Osteoblast (primary cell): ENCODE measurements at regions not wholly inside any gene's neighbourhood (a gene's known extent, or its start where the extent isn't known, plus 50 kb on each side); places are given as distances from the start of the nearest gene placed in this dataset.

Experiments used
- DNase-seq: peaks from one replicate; pipeline ENCODE4 v3.0.0; 2011; ENCODE audit warnings: low spot score, mixed read lengths; ENCODE audit not compliant: insufficient read length; ENCODE audit errors: missing footprints
- H2AFZ ChIP-seq: 2 replicates; pipeline ENCODE4 v1.6.0; 2011; ENCODE audit warnings: mild to moderate bottlenecking, low read length
- H3K27ac ChIP-seq: 2 replicates; pipeline ENCODE4 v1.5.1; 2011; ENCODE audit warnings: mild to moderate bottlenecking, low read depth, low read length, moderate library complexity
- H3K27me3 ChIP-seq: 2 replicates; pipeline ENCODE4 v1.6.0; 2012; ENCODE audit warnings: mild to moderate bottlenecking, control low read depth, inconsistent platforms, low read length, moderate library complexity; ENCODE audit not compliant: insufficient read depth
- H3K36me3 ChIP-seq: 2 replicates; pipeline ENCODE4 v1.5.1; 2011; ENCODE audit warnings: mild to moderate bottlenecking, low read length, control low read depth, moderate library complexity; ENCODE audit not compliant: insufficient read depth
- H3K4me1 ChIP-seq: 2 replicates; pipeline ENCODE4 v1.5.1; 2011; ENCODE audit warnings: mild to moderate bottlenecking, low read length, control low read depth, moderate library complexity; ENCODE audit not compliant: insufficient read depth
- H3K4me2 ChIP-seq: 2 replicates; pipeline ENCODE4 v1.6.0; 2011; ENCODE audit warnings: mild to moderate bottlenecking, low read length; ENCODE audit not compliant: insufficient read depth
- H3K4me3 ChIP-seq: fragments of 200-600 bp; sonication (generic); 3 replicates; pipeline ENCODE4 v1.5.1; 2012; ENCODE audit warnings: mild to moderate bottlenecking, low read length, inconsistent platforms; ENCODE audit not compliant: insufficient read depth
- H3K79me2 ChIP-seq: 2 replicates; pipeline ENCODE4 v1.6.0; 2012; ENCODE audit warnings: mild to moderate bottlenecking, low read length, control low read depth, inconsistent platforms; ENCODE audit not compliant: insufficient read depth
- H3K9me3 ChIP-seq: 2 replicates; pipeline ENCODE4 v1.5.1; 2011; ENCODE audit warnings: low read depth, low read length, control low read depth
- H4K20me1 ChIP-seq: 2 replicates; pipeline ENCODE4 v1.6.0; 2012; ENCODE audit warnings: mild to moderate bottlenecking, low read length, control low read depth; ENCODE audit not compliant: insufficient read depth
- CTCF ChIP-seq: IDR thresholded peaks from 2 replicates; pipeline ENCODE4 v1.5.1; 2011; ENCODE audit warnings: mild to moderate bottlenecking, low read depth, low read length, moderate library complexity; ENCODE audit errors: extremely low read depth

GRCh38 chr5:12245429-12245828 is 341.2 kb upstream of the CTNND2 start:
- no peak for TF ChIP-seq CTCF
- Histone ChIP-seq H3K79me2 (no peaks in the 10 kb centered on the region), H3K4me1 (no peaks in the 10 kb centered on the region), H3K27ac (no peak overlapping the region), H3K27me3 (no peaks in the 10 kb centered on the region), H2AFZ (no peak overlapping the region), H4K20me1 (no peaks in the 10 kb centered on the region), H3K4me3 (no peak overlapping the region), H3K4me2 (no peak overlapping the region), H3K9me3 (peaks cover 3% of the 10 kb centered on the region), H3K36me3 (no peaks in the 10 kb centered on the region)
- DNase-seq: no peak

- Histone ChIP-seq H2AFZ (no peak overlapping the region), H3K27ac (no peak overlapping the region), H3K79me2 (no peaks in the 10 kb centered on the region), H4K20me1 (no peaks in the 10 kb centered on the region), H3K4me2 (no peak overlapping the region), H3K4me3 (no peak overlapping the region), H3K4me1 (no peaks in the 10 kb centered on the region), H3K27me3 (no peaks in the 10 kb centered on the region), H3K9me3 (no peaks in the 10 kb centered on the region), H3K36me3 (no peaks in the 10 kb centered on the region)
- no peak for TF ChIP-seq CTCF
- DNase-seq: no peak
Measured at GRCh38 chr5:12242950-12243888, 339.0 kb upstream of the CTNND2 start.

GRCh38 chr5:12237837-12238575 is 333.8 kb upstream of the CTNND2 start:
- H4K20me1 ChIP-seq: no peaks in the 10 kb centered on the region
- no peak for TF ChIP-seq CTCF
- H3K36me3 ChIP-seq: no peaks in the 10 kb centered on the region
- H3K79me2 ChIP-seq: no peaks in the 10 kb centered on the region
- H3K27me3 ChIP-seq: no peaks in the 10 kb centered on the region
- peaks cover 2% of the 10 kb centered on the region for H3K9me3 ChIP-seq
- no peak overlapping the region for H3K4me3 ChIP-seq
- H3K4me2 ChIP-seq: no peak overlapping the region
- H3K27ac ChIP-seq: no peak overlapping the region
- no peak for DNase-seq
- H2AFZ ChIP-seq: no peak overlapping the region
- H3K4me1 ChIP-seq: no peaks in the 10 kb centered on the region

GRCh38 chr5:12230659-12231058 is 326.4 kb upstream of the CTNND2 start:
- Histone ChIP-seq H3K4me1 (no peaks in the 10 kb centered on the region), H3K36me3 (no peaks in the 10 kb centered on the region), H3K79me2 (no peaks in the 10 kb centered on the region), H2AFZ (no peak overlapping the region), H4K20me1 (no peaks in the 10 kb centered on the region), H3K9me3 (peaks cover 2% of the 10 kb centered on the region), H3K27me3 (no peaks in the 10 kb centered on the region), H3K27ac (no peak overlapping the region), H3K4me2 (no peak overlapping the region), H3K4me3 (no peak overlapping the region)
- TF ChIP-seq CTCF: no peak
- no peak for DNase-seq
